ENCODE measurements at regions not wholly inside any gene's neighbourhood (a gene's known extent, or its start where the extent isn't known, plus 50 kb on each side); places are given as distances from the start of the nearest gene placed in this dataset.

GRCh38 chr6:106033806-106034205 is 52.3 kb upstream of the PRDM1 start:
- TF ChIP-seq, protein P1, sequence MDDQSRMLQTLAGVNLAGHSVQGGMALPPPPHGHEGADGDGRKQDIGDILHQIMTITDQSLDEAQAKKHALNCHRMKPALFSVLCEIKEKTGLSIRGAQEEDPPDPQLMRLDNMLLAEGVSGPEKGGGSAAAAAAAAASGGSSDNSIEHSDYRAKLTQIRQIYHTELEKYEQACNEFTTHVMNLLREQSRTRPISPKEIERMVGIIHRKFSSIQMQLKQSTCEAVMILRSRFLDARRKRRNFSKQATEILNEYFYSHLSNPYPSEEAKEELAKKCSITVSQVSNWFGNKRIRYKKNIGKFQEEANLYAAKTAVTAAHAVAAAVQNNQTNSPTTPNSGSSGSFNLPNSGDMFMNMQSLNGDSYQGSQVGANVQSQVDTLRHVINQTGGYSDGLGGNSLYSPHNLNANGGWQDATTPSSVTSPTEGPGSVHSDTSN (IDR thresholded peaks at IDR 0.05) = no peak
- TF ChIP-seq CTCF (IDR thresholded peaks at IDR 0.05) = no peak
- TF ChIP-seq EP300 (IDR thresholded peaks at IDR 0.05; ENCODE audit: borderline replicate concordance in 1 of 2, low read depth in 1 of 2, low read length in 1 of 2) = no peak
- no peak for TF ChIP-seq TAF1 (IDR thresholded peaks at IDR 0.05; ENCODE audit: borderline replicate concordance, low read depth, low read length)
- TF ChIP-seq RCOR1 (IDR thresholded peaks at IDR 0.05; ENCODE audit: low read length) = no peak
- no peak for TF ChIP-seq JUND (IDR thresholded peaks at IDR 0.05)
- TF ChIP-seq EZH2phosphoT487 (IDR thresholded peaks at IDR 0.05; ENCODE audit: borderline replicate concordance, low read depth) = no peak
- no peak for TF ChIP-seq TCF12 (IDR thresholded peaks at IDR 0.05)
- TF ChIP-seq MAX (IDR thresholded peaks at IDR 0.05; ENCODE audit: low read depth) = no peak
- no peak for TF ChIP-seq MXI1 (IDR thresholded peaks at IDR 0.05; ENCODE audit: low read depth, low read length)
- TF ChIP-seq ELF1 (IDR thresholded peaks at IDR 0.05) = no peak
